Limb (tissue), 2 donors: ENCODE measurements at regions not wholly inside any gene's neighbourhood (a gene's known extent, or its start where the extent isn't known, plus 50 kb on each side); places are given as distances from the start of the nearest gene placed in this dataset.

Experiments
- DNase-seq, 2 donors: peaks; one replicate each; pipeline ENCODE4 v3.0.0-alpha.2; 2016; ENCODE audit errors: extremely low spot score in 2 of 2

GRCh38 chr21:43333298-43334062 lies 93.5 kb downstream of the SIK1 start:
- peak; percentile 64 to 76 for DNase-seq

GRCh38 chr21:43332861-43333297 lies 94.1 kb downstream of the SIK1 start:
- peak; percentile 61 to 81 for DNase-seq

- peak in 1 of 2 donors; percentile 46 for DNase-seq
Measured at GRCh38 chr21:43331962-43332828, 94.7 kb downstream of the SIK1 start.

- no peak for DNase-seq
Measured at GRCh38 chr21:43331111-43331961, 95.6 kb downstream of the SIK1 start.

GRCh38 chr21:43330306-43330881 lies 96.5 kb downstream of the SIK1 start:
- no peak for DNase-seq

- no peak for DNase-seq
Measured at GRCh38 chr21:43329711-43330269, 97.1 kb downstream of the SIK1 start.

- no peak for DNase-seq
Measured at GRCh38 chr21:43328958-43329691, 97.8 kb downstream of the SIK1 start.

GRCh38 chr21:43328185-43328957 lies 98.6 kb downstream of the SIK1 start:
- DNase-seq, result peak in 1 of 2 donors; percentile 68

- no peak for DNase-seq
Measured at GRCh38 chr21:43325968-43326715, 100.8 kb downstream of the SIK1 start.

GRCh38 chr21:43325036-43325435 lies 101.9 kb downstream of the SIK1 start:
- DNase-seq, result no peak

GRCh38 chr21:43324596-43324995 lies 102.3 kb downstream of the SIK1 start:
- no peak for DNase-seq

GRCh38 chr21:43323244-43324005 lies 103.5 kb downstream of the SIK1 start:
- no peak for DNase-seq

GRCh38 chr21:43322805-43323204 lies 104.1 kb downstream of the SIK1 start:
- DNase-seq, result no peak

- DNase-seq, result no peak
Measured at GRCh38 chr21:43322311-43322710, 104.6 kb downstream of the SIK1 start.

GRCh38 chr21:43321611-43322010 lies 105.3 kb downstream of the SIK1 start:
- no peak for DNase-seq

- DNase-seq, result no peak
Measured at GRCh38 chr21:43321111-43321510, 105.8 kb downstream of the SIK1 start.

- DNase-seq, result no peak
Measured at GRCh38 chr21:43320526-43320925, 106.4 kb downstream of the SIK1 start.
